ENCODE measurements at regions not wholly inside any gene's neighbourhood (a gene's known extent, or its start where the extent isn't known, plus 50 kb on each side); places are given as distances from the start of the nearest gene placed in this dataset.

DNA sequence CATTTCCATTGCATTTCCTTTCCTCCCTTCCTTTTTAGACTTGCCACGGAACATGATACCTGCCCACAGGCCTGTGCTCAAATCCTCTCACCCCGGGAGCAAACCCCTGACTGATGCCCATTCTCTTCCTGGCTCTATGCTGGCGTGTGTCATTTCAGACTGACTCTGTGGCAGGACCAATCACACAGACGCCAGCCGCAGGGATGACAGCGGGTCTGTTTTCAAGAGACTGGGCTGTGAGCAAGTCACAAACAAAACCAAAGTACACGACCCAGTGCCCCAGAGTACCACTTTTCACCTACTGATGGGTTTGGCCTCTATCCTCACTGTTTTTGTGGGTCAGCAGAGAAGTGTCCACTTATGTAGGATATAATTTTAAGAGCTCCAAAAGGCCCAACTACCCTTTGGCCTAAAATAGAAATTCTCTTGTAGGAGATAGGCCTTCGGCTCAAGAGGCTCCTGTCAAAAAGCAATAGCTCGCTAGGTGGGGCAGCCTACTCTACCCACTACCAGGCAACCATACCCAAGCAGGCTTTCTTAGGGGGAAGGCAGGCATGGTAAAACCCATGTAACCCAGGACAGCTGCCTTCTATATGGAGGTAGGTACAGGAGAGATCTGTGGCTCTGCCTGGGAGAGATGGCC, 215.7 kb downstream of the CDC5L start:
- intact Hi-C loops (cut with micrococcal nuclease), result no loop called here

DNA sequence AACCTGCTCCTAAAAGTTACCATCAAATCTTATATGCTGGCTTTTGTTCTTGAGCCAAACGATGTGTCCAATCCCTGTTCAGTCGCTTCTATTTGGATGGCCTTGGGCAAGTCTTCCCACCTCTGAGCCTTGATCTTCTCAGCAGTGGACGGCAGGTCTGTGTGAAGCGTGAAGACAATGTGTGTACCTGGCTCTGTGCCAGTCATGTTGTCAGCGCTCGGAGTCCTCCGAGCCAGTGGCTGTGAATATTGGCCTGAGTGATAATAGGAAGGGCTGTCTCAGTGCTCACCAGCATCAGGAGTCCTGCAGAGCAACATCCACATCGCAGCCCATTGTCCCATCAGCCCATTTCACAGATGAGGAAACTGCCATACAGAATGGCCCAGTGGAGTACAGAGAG, 219.0 kb downstream of the CDC5L start:
- intact Hi-C loops (cut with micrococcal nuclease), result no loop called here

DNA sequence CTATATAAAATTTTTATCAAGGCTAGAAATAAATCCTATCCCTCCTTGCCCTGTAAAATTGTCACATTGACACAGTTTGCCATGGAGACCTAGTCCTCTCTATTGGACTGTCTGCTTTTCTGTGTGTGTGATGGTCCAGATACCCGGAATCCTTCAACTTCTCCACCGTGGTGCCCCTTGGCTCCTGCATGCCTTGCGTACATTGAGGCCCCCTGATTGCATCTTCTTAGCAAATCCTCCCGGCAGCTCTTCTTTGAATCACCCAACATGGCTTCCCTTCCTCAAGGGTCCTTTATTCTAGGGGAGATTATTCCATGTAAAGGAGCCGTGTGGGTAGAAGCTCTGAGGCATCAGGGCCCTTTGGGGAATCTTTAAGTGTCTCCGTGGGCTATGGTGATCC, 219.5 kb downstream of the CDC5L start:
- intact Hi-C loops (cut with micrococcal nuclease), result no loop called here

DNA sequence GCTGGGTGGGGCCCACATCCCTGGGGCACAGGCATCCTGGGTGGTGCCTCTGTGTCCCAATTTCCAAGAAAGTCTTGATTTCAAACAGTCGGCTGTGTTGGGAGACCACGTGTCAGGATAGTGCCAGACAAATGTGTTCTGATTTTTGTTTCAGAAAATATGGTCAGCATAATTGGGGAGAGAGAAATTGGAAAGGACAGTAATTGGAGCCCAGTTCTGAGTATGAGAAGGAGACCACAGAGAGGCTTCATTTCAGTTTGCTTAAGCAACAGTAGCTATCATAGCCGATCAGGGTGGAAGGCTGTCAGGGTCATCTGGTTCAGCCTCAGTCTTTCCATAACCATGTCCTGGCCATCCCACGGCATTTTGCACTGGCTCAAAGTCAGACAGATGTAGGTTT, 220.7 kb downstream of the CDC5L start:
- intact Hi-C loops (cut with micrococcal nuclease), result no loop called here

DNA sequence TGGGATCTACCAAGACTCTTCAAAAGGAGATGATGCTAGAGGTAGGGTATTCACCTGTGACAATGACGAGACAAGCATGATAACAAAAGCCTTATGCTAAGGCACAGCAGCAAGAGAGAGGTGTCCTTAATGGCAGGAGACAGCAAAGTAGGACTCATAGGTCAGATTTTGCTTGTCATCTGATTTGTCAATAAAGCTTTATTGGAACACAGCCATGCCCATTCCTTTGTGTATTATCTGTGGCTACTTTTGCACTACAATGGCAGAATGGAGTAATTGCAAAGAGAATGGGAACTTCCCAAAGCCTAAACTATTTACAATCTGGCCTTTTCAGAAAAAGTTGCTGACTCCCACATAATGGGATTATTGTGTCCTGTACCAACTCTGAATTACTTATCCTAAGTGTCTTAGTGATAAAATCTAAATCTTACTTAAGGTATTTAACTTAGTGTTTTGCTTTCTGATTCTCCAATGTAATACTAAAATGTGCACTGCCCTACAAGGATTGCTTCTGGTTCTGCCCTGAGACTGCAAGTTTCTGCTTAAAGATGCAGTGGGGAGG, 221.6 kb downstream of the CDC5L start:
- intact Hi-C loops (cut with micrococcal nuclease), result no loop called here

DNA sequence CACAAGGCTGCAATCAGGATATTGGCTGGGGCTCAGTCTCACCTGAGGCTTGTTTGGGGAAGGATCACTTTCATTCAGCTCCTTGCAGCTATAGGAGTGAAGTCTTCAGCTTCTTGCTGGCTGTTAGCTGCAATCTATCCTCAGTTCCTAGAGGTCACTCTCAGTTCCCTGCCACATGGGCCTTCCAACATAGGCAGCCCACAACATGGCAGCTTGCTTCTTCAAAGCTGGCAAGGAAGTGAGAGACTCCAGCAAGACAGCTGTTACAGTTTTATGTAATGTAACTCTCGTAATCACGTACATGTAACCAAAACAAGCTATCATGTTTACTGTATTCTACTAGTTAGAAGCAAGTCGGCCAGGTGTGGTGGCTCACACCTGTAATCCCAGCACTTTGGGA, 226.9 kb downstream of the CDC5L start:
- intact Hi-C loops (cut with micrococcal nuclease), result no loop called here

DNA sequence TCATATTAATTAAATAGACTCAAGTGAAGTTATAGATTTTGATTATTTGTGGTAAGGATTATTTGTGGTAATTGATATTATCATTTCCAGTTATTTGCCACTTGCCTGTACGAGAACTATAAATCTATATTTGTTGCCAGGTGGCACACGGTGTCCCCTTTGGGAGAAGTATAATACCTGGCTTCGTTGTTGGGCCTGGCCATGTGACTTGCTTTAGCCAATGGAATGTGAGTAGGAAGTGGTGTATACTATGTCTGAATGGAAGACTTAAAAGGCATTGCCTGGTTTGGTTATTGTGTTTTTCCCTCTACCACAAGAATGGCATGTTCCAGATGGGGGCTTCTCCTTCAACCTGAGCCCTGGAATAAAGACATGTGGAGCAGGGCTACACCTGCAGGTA, 228.1 kb downstream of the CDC5L start:
- intact Hi-C loops (cut with micrococcal nuclease), result no loop called here

DNA sequence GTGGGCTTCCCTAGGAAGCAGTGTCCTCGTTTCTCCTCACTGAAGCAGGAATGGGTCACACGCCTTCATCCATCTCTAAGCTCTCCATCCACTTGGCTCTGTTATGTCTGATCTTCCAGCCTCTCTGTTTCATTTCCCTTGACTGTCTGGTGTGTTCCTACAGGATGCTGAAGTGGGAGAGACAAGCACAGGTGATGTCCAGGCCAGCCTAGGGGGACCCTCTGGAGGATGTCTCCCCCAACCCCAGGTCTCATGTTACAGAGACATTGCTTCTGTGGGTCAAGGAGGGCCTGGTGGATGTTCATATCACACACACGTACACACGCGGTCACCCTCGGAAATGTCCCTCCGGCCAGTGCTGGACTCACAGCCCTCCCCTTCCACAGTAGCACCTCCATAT, 229.9 kb downstream of the CDC5L start:
- intact Hi-C loops (cut with micrococcal nuclease), result no loop called here

DNA sequence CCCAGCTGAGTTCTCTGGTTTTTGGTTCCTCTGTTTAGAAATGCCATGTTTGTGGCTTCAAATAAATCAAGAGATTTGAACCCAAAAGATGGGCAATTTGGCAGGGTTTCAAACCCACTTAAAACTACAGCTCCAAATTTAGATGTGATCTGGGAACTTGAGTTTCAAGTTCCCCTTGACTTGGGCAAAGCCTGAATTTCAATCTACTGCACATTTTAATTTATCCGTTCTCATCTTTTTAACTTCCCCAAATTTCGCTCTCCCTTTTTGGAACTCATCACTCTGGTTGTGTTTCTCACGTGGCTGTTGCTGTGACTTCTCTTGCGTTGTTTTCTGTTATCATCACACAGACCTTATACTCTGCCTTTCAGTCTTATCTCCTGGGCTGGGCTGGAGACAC, 230.9 kb downstream of the CDC5L start:
- intact Hi-C loops (cut with micrococcal nuclease), result no loop called here

DNA sequence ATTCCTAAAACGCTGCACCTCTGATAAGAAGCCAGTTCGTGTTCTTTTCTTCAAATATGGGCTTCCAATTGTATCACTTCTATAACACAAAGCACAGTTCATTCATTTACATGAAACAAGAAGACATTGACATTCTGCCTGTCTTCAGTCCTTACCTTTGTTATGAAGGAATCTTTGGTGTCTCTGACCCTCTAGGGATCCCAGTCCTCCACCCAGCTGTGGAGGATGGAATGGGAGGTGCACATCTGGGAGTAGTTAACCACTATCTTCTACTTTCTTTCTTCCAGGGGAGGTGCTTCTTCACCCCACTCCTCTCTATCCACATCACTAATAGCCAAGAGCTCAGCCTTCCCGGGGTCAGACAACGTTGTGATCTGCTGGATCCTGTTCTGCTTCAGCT, 233.4 kb downstream of the CDC5L start:
- intact Hi-C loops (cut with micrococcal nuclease), result no loop called here

DNA sequence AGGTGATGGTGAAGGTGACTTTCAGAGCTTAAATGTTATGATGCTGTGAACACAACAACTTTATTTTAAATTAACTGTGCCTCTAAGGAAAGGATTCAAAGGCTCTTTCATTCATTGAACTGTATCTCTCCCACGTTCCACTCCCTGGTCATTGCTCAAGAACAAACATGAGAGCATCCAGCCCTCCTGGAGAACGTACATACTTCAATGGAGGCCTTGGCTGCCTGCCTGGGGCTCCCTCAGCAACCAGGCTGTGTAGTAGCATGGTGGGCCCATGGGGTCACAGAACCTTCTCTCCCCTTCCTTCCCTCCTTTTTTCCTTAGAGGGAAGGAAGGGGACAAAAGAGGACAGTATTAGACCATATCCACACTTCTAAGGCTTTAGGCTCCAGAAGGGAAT, 234.3 kb downstream of the CDC5L start:
- intact Hi-C loops (cut with micrococcal nuclease), result no loop called here

DNA sequence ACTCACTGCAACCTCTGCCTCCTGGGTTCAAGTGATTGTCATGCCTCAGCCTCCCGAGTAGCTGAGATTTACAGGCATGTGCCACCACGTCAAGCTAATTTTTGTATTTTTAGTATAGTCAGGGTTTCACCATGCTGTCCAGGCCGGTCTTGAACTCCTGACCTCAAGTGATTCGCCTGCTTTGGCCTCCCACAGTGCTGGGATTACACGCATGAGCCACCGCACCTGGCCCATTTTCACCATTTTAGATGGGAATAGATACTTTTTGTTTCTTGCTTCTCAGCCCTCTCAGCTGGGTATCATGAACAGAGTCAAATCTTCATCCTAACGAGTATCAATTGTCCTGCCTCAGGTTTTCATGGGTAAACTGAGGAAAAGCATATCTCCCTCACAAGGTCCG, 235.0 kb downstream of the CDC5L start:
- intact Hi-C loops (cut with micrococcal nuclease), result no loop called here

DNA sequence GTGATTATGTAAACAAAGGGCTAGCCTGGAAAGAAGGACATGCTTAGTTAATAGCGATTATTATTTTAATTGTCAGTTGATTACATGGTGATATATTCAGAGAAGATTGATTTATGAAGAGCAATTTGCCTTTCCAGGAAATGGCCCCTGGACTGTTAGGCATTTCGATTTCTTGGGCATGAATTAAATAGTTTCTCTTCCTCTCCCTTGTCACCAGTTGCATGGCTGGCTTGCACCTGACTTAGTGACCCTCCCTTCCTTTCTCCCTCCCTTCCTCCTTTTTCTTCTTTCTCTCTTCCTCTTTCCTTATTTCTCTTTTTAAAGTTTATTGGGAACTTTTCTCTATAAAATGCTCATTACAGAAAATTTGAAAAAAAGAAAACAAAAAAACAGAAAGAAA, 235.4 kb downstream of the CDC5L start:
- intact Hi-C loops (cut with micrococcal nuclease), result no loop called here

DNA sequence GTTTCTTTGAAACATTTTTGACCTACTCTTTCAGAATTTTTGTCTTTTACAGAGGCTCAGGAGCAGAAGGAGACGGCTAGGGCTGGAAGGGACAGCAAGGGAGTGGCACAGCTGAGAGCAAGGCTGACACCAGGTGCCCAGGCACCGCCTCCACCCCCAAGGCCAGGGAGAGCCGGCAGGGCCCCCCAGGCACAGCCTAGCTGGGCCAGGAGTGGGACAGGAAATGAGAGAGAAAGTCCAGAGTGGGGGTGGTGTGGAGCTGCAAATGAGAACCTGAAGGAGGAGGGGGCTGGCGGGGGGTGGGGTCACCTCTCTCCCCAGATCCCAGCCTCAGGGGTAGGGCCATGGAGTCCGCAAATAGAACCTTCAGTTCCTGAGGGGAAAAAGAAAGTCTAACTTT, 236.7 kb downstream of the CDC5L start:
- intact Hi-C loops (cut with micrococcal nuclease), result no loop called here

DNA sequence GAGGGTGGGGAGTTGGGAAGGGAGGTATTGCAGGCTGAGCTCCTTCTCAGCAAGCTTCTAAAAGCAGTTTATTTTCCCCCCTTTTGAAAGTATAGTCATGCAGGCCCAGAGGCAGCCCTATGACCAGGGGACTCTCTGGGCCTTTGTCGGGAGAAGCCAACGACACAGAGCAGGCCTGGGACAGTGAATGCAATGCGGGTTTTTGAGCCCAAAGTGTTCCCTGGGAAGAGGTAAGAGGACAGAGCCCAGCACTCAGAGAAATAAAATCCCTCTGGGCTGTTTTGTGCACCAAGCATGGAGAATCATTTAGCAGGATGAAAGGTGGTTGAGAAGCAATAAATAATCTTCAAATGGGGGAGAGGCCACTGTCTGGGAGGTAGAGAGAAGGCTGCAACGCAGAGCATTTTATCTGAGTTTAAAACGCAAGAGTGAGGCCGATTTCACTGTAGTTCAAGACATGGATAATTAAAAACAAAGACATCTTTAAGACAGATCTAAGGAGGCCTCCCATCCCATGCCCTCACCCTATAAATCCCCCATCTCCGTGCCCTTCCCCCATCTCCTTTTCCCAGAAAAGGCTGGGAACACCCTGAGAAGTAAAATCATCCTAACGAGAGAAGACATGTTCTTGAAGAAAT, 237.5 kb downstream of the CDC5L start:
- intact Hi-C loops (cut with micrococcal nuclease), result no loop called here

DNA sequence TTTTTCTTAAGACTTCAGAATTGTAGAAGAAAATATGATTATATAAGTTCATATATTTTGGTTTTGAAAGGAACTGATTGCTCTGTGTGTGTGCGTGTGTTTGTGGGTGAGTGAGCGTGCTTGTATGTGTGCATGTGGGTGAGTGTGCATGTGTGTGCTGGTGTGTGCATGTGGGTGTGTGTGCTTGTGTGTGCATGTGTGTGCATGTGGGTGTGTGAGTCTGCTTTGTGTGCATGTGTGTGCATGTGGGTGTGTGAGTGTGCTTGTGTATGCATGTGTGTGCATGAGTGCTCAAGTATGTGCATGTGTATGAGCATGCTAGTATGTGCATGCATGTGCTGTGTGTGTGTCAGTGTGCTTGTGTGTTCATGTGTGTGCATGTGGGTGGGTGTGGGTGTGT, 238.5 kb downstream of the CDC5L start:
- intact Hi-C loops (cut with micrococcal nuclease), result no loop called here

DNA sequence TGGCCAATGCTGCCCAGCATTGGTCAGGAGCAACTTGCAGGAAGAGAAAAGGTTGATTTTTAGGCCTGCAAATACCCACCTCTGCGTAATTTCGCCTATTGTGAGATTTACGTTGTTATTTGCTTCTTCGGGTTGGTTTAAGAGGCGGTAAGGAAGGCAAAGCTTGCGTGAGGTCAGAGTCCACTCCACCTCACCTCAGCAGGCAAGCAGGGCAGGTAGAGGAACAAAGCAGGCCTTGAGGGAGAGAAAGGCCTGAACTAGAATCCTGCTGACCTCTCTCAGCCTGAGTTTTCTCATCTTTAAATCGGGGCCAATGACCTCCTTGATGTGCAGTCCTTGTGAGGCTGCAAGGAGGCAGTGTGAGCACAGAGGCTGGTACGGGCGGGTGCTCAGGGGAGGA, 239.1 kb downstream of the CDC5L start:
- intact Hi-C loops (cut with micrococcal nuclease), result no loop called here

DNA sequence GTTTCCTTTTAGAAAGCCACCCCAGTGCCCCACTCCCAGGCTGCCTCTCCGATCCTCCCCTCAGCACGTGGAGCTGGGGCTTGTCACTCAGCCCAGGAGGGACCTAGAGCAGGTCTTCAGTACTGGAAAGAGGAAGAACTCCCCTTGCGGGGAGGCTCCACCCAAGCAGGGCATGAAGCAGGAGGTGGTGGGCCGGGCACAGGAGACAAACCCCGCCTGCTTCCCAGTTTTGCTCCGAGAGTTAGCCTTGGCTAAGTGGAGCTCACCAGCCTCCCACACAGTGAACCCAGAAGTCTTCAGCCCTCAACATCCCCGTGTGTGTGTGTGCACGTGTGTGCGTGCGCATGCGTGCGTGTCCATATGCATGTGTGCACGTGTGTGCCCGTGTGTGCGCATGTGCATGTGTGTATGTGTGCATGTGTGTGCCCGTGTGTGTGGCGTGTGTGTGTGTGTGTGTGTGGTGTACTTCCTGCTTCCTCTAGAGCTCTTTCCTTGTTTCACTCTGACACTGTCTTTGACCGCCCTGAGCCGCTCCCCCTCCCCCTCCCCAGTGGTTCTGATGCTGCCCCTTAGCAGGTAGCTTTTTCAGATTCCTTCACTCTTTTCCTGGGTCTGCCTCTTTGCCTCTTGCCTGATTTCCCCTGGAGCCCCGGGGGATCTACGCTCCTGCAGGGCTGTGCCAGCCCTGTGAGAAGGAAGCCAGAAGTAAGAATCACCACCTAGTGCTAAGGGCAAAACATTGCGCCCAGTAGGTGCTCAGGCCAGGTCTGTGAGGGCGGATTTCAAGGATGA, 239.8 kb downstream of the CDC5L start:
- intact Hi-C loops (cut with micrococcal nuclease), result no loop called here

DNA sequence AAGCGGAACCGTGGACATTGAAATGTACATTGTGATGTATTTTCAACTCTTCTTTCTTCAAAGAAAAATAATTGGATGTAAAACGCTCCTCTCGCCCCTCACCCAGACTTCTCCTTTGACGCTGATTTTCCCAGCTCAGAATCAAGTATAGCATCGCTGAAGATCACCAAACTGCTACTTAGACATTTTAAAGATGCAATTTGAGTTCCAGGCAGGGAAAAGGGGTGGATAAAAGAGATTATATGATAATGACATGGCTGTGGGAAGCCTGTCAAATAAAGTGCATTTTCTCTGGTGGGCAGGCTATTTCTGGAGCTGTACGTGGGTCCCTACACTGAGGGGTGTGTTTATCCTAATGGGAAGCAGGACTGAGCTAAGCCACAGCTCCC, 240.4 kb downstream of the CDC5L start:
- intact Hi-C loops (cut with micrococcal nuclease), result no loop called here

DNA sequence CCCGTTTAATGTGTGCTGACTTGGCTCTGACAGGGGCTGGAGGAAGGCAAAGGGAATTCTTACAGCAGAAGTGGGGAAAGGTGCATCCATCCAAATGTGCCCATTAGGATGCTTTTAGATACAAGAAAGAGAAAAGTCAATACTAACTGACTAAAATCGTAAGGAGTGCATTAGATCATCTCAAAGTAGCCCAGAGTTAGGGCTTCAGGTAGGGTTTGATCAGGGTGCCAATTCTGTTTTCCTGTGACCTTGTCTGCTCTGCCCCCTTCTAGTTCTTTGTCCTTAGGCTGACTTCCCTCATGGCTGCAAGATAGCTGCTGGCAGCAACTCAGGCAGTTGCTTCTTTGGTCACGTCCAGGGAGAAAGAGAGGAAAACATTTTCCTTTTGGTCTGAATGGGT, 240.8 kb downstream of the CDC5L start:
- intact Hi-C loops (cut with micrococcal nuclease), result no loop called here

DNA sequence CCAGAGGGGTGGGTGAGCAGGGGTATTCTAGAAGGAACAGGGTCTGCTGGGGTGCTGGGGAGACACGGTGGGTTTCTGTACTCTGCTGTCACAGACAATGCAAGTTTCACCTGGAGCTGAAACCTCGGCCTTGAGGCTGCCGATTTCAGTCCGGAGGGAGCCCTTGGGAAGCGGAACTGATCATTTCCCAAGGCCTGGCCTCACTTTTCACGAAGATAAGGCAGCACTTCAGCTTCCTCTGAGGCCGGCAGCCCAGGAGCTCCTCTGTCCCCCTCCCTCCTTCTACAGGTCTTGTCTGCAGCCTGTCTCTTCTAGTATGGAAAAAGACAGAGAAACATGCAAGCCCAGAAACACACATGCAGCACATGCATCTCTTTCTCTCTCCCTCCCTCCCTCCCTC, 242.1 kb downstream of the CDC5L start:
- intact Hi-C loops (cut with micrococcal nuclease), result no loop called here

Measured in T-helper 2 cell treated with Interferon-gamma antibody and Interleukin-4, amounts not matched to agents 100 ng/mL and 5 ng/mL, for 36 hours (primary cell).